MM.1S (cell line): ENCODE measurements at regions not wholly inside any gene's neighbourhood (a gene's known extent, or its start where the extent isn't known, plus 50 kb on each side); places are given as distances from the start of the nearest gene placed in this dataset.

Experiments used
- CTCF ChIP-seq: fragments of 300-600 bp; sonication (generic); IDR thresholded peaks from 2 replicates; pipeline ENCODE4 v1.5.1; 2016; ENCODE audit warnings: antibody characterized with exemption, low read length, mixed read lengths
- EZH2 ChIP-seq: fragments of 300-600 bp; sonication (generic); optimal IDR thresholded peaks from 2 replicates; pipeline ENCODE3; 2017; ENCODE audit warnings: low read depth, mild to moderate bottlenecking, antibody characterized with exemption, low read length, mixed read lengths
- EZH2phosphoT487 ChIP-seq: fragments of 300-600 bp; sonication (generic); IDR thresholded peaks from 2 replicates; pipeline ENCODE4 v1.6.1; 2018; ENCODE audit warnings: antibody characterized with exemption, low read length

- TF ChIP-seq CTCF, result no peak
- no peak for TF ChIP-seq EZH2
- no peak for TF ChIP-seq EZH2phosphoT487
These were observed 90.1 kb downstream of the ANKRD60 start for GRCh38 chr20:58138395-58138794.
